Keratinocyte (primary cell): ENCODE measurements at regions not wholly inside any gene's neighbourhood (a gene's known extent, or its start where the extent isn't known, plus 50 kb on each side); places are given as distances from the start of the nearest gene placed in this dataset.
"Not testable (repeated sequence)": the region's sequence is repeated elsewhere in the genome, so short reads cannot be mapped to it uniquely, and the experiment has no call there.

Experiments
- DNase-seq: peaks from one replicate; pipeline ENCODE4 v3.0.0-alpha.2; 2011; ENCODE audit warnings: low read depth, missing footprints, low spot score
- FAIRE-seq: peaks from 2 replicates; lab custom pipeline; 2011; peaks lifted over from hg19 to GRCh38; lab: Jason Lieb, UNC
- H2AFZ ChIP-seq: 2 replicates; pipeline ENCODE4 v1.6.0; 2012; ENCODE audit warnings: low read length, control low read depth, inconsistent platforms; ENCODE audit not compliant: control insufficient read depth
- H3K27ac ChIP-seq: 2 replicates; pipeline ENCODE4 v1.5.1; 2011; ENCODE audit warnings: low read length; ENCODE audit not compliant: control insufficient read depth, insufficient read depth
- H3K27me3 ChIP-seq: 3 replicates; pipeline ENCODE4 v1.6.0; 2011; ENCODE audit warnings: low read length; ENCODE audit not compliant: control insufficient read depth, insufficient read depth; ENCODE audit errors: extremely low read depth
- H3K36me3 ChIP-seq, 2 experiments: 2 replicates in 1 of 2; 3 replicates in 1 of 2; pipeline ENCODE4 v1.5.1; 2011; ENCODE audit warnings: low read length in 2 of 2, mild to moderate bottlenecking in 1 of 2; ENCODE audit not compliant: control insufficient read depth in 2 of 2, insufficient read depth in 2 of 2; ENCODE audit errors: extremely low read depth in 1 of 2
- H3K4me1 ChIP-seq: 3 replicates; pipeline ENCODE4 v1.5.1; 2011; ENCODE audit warnings: low read length; ENCODE audit not compliant: control insufficient read depth, insufficient read depth; ENCODE audit errors: extremely low read depth
- H3K4me2 ChIP-seq: 3 replicates; pipeline ENCODE4 v1.6.0; 2011; ENCODE audit warnings: low read depth, low read length; ENCODE audit not compliant: control insufficient read depth, insufficient read depth; ENCODE audit errors: extremely low read depth
- H3K4me3 ChIP-seq, 3 experiments: fragments of 200-600 bp in 1 of 3; sonication (generic) in 1 of 3; 2 replicates in 2 of 3; 3 replicates in 1 of 3; pipeline ENCODE4 v1.5.1; 2011 to 2016; ENCODE audit warnings: low read length in 3 of 3, mild to moderate bottlenecking in 3 of 3, control low read depth in 2 of 3, inconsistent platforms in 1 of 3, low read depth in 1 of 3, mixed read lengths in 1 of 3, mixed run types in 1 of 3, moderate library complexity in 1 of 3; ENCODE audit not compliant: control insufficient read depth in 2 of 3, insufficient read depth in 2 of 3; ENCODE audit errors: extremely low read depth in 1 of 3
- H3K79me2 ChIP-seq: 2 replicates; pipeline ENCODE4 v1.6.0; 2012; ENCODE audit warnings: low read length; ENCODE audit not compliant: control insufficient read depth, insufficient read depth
- H3K9ac ChIP-seq: 3 replicates; pipeline ENCODE4 v1.6.0; 2011; ENCODE audit warnings: low read length; ENCODE audit not compliant: control insufficient read depth, insufficient read depth; ENCODE audit errors: extremely low read depth
- H3K9me1 ChIP-seq: 3 replicates; pipeline ENCODE4 v1.6.0; 2011; ENCODE audit warnings: low read length; ENCODE audit not compliant: control insufficient read depth, insufficient read depth; ENCODE audit errors: extremely low read depth
- H3K9me3 ChIP-seq: 2 replicates; pipeline ENCODE4 v1.5.1; 2012; ENCODE audit warnings: low read depth, low read length; ENCODE audit not compliant: control insufficient read depth
- H4K20me1 ChIP-seq: 3 replicates; pipeline ENCODE4 v1.6.0; 2011; ENCODE audit warnings: low read length; ENCODE audit not compliant: control insufficient read depth, insufficient read depth; ENCODE audit errors: extremely low read depth
- CTCF ChIP-seq, 3 experiments: IDR thresholded peaks in 1 of 3; conservative IDR thresholded peaks in 1 of 3; optimal IDR thresholded peaks in 1 of 3; 2 replicates in 2 of 3; 3 replicates in 1 of 3; pipeline versions ENCODE3 to v1.5.1; 2011; ENCODE audit warnings: low read length in 3 of 3, mild to moderate bottlenecking in 3 of 3, moderate library complexity in 2 of 3, control low read depth in 1 of 3, inconsistent platforms in 1 of 3; ENCODE audit not compliant: insufficient read depth in 2 of 3; ENCODE audit errors: extremely low read depth in 1 of 3
- EZH2 ChIP-seq: IDR thresholded peaks from one replicate; pipeline ENCODE4 v1.6.1; 2012; ENCODE audit warnings: inconsistent platforms, mild to moderate bottlenecking, low read length, moderate library complexity
- dilution Hi-C: fragments of 300-500 bp; cut with MboI; formaldehyde crosslinking; loops from one replicate; pipeline ENCODE4 v1.7.0; 2020; ENCODE audit warnings: low sequenced_read_pairs; ENCODE audit not compliant: extremely low pct_ligation_motif_present

- no peaks in the 10 kb centered on the region for H3K79me2 ChIP-seq
- H3K9me3 ChIP-seq = no peaks in the 10 kb centered on the region
- H3K4me1 ChIP-seq = peaks cover 2% of the 10 kb centered on the region
- no peak overlapping the region for H3K9ac ChIP-seq
- no peaks in the 10 kb centered on the region for H3K9me1 ChIP-seq
- dilution Hi-C loops = no loop called here
- H3K4me3 ChIP-seq = no peak overlapping the region
- H3K27ac ChIP-seq = no peak overlapping the region
- H3K27me3 ChIP-seq = no peaks in the 10 kb centered on the region
- H3K4me2 ChIP-seq = no peak overlapping the region
- no peaks in the 10 kb centered on the region for H3K36me3 ChIP-seq
- no peak overlapping the region for H2AFZ ChIP-seq
- FAIRE-seq (no peak), DNase-seq (no peak)
- TF ChIP-seq CTCF (optimal IDR thresholded peaks at IDR 0.05 in 1 of 3, IDR thresholded peaks at IDR 0.05 in 1 of 3, conservative IDR thresholded peaks at IDR 0.05 in 1 of 3; ENCODE audit: extremely low read depth in 1 of 3, insufficient read depth in 2 of 3, low read length in 3 of 3) = no peak
- TF ChIP-seq EZH2 = no peak
- H4K20me1 ChIP-seq = no peaks in the 10 kb centered on the region
Measured at GRCh38 chr5:125914471-125914870, 508.7 kb upstream of the GRAMD2B start.

GRCh38 chr5:125923958-125924357 lies 499.3 kb upstream of the GRAMD2B start:
- H3K36me3 ChIP-seq, H3K9me1 ChIP-seq, H2AFZ ChIP-seq, H3K79me2 ChIP-seq, H3K9ac ChIP-seq, H4K20me1 ChIP-seq, FAIRE-seq, H3K27me3 ChIP-seq, dilution Hi-C loops, H3K4me2 ChIP-seq, H3K27ac ChIP-seq, H3K9me3 ChIP-seq, H3K4me3 ChIP-seq, DNase-seq, H3K4me1 ChIP-seq: not testable (repeated sequence)

GRCh38 chr5:125926172-125926571 lies 497.0 kb upstream of the GRAMD2B start:
- Histone ChIP-seq H3K9me3 (no peaks in the 10 kb centered on the region), H3K27ac (no peak overlapping the region)
- no peak for FAIRE-seq

More at GRCh38 chr5:125926172-125926571, 497.0 kb upstream of the GRAMD2B start:
- Histone ChIP-seq H4K20me1 (no peaks in the 10 kb centered on the region), H3K79me2 (no peaks in the 10 kb centered on the region), H3K9ac (no peak overlapping the region), H3K4me3 (no peak overlapping the region), H3K4me1 (no peaks in the 10 kb centered on the region), H2AFZ (no peak overlapping the region), H3K36me3 (no peaks in the 10 kb centered on the region), H3K4me2 (no peak overlapping the region), H3K27me3 (no peaks in the 10 kb centered on the region), H3K9me1 (no peaks in the 10 kb centered on the region)
- no peak for DNase-seq
- dilution Hi-C loops = no loop called here
- TF ChIP-seq EZH2 (no peak), CTCF (optimal IDR thresholded peaks at IDR 0.05 in 1 of 3, IDR thresholded peaks at IDR 0.05 in 1 of 3, conservative IDR thresholded peaks at IDR 0.05 in 1 of 3; ENCODE audit: extremely low read depth in 1 of 3, insufficient read depth in 2 of 3, low read length in 3 of 3) (no peak)
